ENCODE measurements at regions not wholly inside any gene's neighbourhood (a gene's known extent, or its start where the extent isn't known, plus 50 kb on each side); places are given as distances from the start of the nearest gene placed in this dataset.

DNA sequence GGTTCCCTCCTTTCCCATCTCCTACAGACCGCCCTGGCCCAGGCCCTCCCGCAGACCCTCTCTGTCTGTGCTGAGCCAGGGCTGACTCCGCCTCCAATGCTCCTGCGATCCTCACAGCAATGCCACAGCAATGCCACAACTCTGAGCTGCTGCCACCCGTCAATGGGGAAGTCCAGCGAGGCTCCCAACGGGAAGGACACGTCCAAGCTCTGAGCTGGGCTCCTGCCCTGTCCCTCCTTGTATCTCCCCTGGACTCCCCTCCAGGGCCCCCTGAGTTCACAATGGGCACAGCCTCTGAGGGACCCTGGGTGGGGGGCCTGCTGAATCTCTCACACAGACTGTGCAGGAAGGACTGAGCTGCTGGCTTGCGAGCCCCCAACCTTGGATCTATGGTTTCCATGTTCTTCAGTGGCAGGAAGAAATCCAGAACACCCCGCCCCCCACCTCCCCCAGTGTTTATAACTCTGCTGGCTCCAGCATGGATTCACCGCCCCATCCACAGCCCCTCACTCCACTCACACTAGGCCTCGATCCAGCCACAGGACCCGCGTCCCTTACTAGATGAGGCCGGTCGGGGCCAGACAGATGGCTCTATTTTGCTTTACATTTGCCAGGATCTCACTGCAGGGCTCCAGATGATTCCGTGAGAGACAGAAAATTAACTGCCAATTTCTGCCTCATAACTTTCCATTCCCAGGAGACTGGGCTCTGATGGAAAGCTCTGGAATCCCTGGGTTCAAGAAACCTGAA lies 338.0 kb downstream of the MATN1 start:
- DNase-seq (ENCODE audit: extremely low read depth in 1 of 2, low read depth in 1 of 2), result no peak

GRCh38 chr1:30384286-30385245 lies 338.8 kb downstream of the MATN1 start:
- no peak for DNase-seq (ENCODE audit: extremely low read depth in 1 of 2, low read depth in 1 of 2)

GRCh38 chr1:30383221-30383711 lies 340.1 kb downstream of the MATN1 start:
- DNase-seq (ENCODE audit: extremely low read depth in 1 of 2, low read depth in 1 of 2), result no peak

GRCh38 chr1:30382496-30382895 lies 340.9 kb downstream of the MATN1 start:
- DNase-seq (ENCODE audit: extremely low read depth in 1 of 2, low read depth in 1 of 2), result no peak

DNA sequence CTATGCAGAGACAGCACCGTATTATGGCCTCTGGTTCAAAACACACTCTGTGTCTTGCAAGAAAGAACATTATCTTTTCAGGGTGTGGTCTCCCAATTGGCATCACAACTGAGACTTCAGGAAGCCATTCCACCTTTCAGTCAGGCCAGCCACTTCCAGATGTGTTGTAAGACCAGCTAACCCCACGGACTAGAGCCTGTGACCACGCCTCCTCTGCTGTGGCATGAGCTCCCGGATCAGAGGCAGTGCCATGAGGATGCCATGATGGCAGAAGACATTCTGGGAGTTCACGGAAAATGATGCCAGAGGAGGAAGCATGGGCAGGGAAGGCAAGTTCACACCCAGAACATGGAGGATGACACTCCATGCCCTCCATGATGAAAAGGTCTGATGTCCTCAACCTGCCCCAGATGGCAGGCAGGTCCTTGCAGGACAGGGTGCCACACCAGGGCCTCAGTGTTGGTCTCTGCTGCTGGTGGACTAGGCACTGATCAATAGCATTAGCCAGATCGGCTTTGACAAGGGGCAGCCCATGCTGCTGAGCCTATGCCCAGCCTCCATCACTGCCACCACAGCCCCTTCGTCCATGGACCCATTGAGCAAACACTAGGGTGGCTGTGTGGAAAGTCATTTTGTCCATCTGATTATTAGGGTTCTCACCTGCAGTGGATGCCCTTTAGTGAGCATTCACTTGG lies 341.6 kb downstream of the MATN1 start:
- no peak for DNase-seq (ENCODE audit: extremely low read depth in 1 of 2, low read depth in 1 of 2)

DNA sequence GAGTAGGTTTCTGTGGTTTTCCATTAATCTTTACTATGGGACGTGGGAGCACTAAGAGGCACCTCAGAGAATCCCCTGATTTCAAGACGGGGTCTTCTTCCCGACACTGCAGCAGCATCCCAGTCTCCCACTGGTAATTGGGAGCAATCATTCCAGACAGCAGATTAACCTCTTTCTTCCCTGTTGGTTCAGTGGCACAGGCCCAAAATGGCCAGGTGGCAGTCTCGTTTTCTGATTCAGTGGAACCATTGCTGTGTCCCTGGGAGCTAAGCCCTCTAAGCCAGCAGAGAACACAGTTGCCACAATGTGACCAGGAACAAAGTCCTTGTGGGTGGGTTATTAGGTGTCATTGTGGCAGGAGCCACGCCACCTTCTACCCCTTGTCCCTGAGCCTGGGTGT lies 342.1 kb downstream of the MATN1 start:
- no peak for DNase-seq (ENCODE audit: extremely low read depth in 1 of 2, low read depth in 1 of 2)

DNA sequence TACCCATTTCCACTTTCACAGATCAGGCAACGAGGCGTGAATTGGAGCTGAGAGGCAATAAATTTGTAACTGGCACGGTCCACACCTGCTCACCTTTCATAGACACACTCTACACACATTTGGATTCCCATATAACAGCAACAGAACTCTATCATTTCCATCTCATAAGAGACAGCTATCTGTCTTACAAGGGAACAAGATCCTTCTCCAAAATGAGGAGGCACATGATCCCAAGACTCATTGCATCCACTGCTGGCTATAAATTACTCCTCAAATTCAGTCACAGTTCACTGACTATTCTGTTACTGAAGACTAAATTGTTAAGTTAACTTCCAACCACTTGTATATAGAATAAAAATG lies 342.8 kb downstream of the MATN1 start:
- no peak for DNase-seq (ENCODE audit: extremely low read depth in 1 of 2, low read depth in 1 of 2)

GRCh38 chr1:30379684-30380624 lies 343.4 kb downstream of the MATN1 start:
- no peak for DNase-seq (ENCODE audit: extremely low read depth in 1 of 2, low read depth in 1 of 2)

GRCh38 chr1:30378991-30379581 lies 344.3 kb downstream of the MATN1 start:
- no peak for DNase-seq (ENCODE audit: extremely low read depth in 1 of 2, low read depth in 1 of 2)

DNA sequence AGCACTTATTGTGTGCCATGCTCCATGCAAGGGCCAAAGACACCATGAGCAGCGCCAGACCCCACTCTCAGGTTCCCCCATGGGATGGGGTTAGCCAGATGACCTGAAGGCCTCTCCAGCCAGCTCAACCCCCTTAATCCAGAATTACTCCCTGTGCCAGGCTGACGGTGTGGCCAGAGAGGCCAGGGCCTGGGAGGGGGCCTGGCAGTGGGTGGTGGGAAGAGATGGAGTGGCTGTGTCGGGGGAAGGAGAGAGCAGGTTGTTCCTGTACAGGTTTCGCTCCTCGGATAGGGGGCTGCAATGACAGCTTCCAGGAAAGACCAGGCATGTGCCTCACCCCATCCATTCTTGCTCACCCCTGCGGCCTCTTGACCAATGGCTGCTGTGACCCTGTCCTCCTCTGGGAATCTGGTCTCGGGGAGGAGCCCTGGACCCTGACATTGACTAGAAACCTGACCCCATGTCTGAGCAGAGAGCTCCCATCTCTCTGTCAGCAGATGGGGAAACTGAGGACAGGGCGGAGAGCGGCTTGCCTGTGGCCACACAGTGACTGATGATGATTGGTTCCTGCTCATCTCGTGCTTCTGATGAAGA lies 345.3 kb downstream of the MATN1 start:
- no peak for DNase-seq (ENCODE audit: extremely low read depth in 1 of 2, low read depth in 1 of 2)

DNA sequence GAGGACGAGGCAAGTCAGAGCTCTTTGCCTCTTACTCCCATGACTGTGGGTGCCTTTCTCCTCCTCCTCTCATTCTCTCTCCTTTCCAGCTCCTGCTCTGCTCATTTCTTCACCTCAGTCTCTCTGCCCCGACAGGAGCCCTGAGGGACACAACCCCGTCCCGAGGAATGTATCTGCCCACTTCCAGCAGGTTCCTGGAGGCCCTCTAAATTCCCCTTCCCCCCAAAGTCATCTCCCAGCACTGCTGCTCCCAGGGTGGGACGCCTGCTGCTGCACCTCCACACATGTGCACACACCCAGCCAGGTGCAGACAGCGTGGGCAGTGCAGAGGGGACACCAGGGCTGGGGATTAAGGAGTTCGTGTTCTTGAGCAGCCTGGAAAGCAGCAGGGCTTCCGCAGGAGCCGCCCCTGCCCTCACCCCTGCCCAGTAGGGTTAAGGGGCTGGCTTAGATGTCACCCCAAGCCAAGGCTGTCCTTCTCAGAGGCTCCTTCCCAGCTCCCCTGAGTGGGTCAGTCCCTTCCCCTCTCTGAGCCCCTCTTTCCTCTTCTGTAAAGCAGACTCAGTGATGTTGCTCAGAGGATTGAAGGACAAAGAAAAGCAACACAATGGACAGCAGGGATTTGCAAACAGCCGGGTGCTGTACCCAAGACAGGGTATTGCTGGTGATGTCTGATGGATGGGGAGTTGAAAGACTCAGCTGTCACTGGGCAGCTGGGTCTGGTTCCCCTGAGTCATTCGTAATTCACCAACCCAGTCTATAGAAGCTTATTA lies 346.0 kb downstream of the MATN1 start:
- DNase-seq (ENCODE audit: extremely low read depth in 1 of 2, low read depth in 1 of 2), result no peak

- DNase-seq (ENCODE audit: extremely low read depth in 1 of 2, low read depth in 1 of 2), result no peak
Observed at GRCh38 chr1:30376054-30376697, 347.2 kb downstream of the MATN1 start.

DNA sequence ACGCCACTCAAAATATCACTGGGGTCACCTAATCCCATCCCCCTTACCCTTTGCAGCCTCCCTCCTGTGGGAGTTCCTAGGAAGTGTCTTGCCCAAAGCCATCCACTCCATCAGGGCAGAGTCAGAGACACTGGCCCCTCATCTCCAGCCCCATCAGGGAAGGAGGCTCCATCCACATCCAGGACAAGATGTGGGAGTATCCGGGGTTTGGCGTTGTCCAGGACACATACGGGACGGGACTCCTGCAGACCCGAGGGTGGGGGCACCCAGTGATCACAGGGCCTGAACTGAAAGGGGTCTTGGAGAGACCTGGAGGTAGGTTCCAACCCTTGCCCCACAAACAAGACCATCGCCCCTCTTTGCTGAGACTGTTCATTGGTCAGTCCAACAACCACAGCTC lies 348.2 kb downstream of the MATN1 start:
- no peak for DNase-seq (ENCODE audit: extremely low read depth in 1 of 2, low read depth in 1 of 2)

DNA sequence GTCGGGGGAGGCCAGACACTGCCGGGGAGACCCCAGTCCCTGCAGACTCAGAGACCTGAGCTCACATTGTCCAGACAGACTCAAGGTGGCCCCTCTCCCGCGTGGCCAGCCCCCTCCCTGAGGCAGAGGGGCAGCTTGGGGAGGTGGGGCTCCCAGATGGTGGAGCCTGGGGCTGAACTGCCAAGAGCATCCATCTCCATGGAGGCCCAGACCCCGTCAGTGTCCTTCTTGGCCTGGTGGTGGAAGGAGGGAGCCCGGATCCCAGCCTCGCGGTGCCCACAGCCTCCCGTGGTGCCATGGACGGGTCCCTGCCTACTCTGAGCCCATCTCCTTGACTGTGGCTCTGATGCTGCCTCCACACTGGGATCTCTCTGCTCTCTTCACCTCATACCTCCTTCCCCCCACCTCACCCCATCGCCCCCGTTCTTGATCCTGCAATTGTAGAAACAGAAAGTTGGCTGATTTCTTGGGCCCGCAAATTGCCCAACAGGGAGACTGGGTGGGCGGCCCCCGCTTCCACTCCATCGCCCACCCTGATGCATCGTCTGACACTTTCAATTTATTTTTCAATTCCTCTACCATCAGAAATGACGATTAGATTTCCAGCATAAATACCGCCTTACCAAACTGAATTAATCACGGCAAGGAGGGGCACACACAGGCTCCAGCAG lies 348.9 kb downstream of the MATN1 start:
- no peak for DNase-seq (ENCODE audit: extremely low read depth in 1 of 2, low read depth in 1 of 2)

- no peak for DNase-seq (ENCODE audit: extremely low read depth in 1 of 2, low read depth in 1 of 2)
Observed at GRCh38 chr1:30373471-30374399, 349.6 kb downstream of the MATN1 start.

DNA sequence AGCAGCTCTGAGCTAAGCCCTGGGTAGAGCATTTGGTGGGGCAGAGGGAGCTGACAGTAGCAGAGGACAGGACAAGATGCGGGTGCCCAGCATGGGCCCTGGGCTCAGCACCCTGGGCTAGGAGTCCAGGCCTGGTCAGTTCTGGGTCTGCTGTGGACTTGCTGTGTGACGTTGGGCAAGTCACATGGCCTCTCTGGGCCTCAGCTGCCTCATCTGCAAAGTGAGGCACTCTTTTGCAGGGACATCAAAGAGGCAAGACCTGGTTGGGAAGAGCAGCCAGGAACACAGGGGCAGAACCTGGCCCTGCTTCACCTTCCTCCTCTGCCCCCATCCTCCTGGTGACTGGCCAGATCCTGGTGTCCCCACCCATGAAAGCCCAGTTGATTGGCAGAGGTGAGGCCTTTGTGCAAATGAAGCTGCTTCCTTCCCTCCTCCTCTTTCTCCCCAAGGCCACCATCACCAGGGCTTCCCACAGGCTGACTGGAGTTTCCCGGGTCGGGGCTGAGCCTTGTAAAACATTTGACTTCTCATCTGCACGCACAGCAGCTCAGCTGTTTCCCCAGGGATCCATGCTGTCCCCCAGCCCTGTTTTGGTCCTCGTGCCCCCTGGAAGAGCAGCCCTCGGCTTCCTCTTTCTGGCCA lies 350.5 kb downstream of the MATN1 start:
- no peak for DNase-seq (ENCODE audit: extremely low read depth in 1 of 2, low read depth in 1 of 2)

All from activated CD8-positive, alpha-beta memory T cell treated with anti-CD3 and anti-CD28 coated beads for 1 hour (primary cell).